DOHH2 (cell line): ENCODE measurements at regions not wholly inside any gene's neighbourhood (a gene's known extent, or its start where the extent isn't known, plus 50 kb on each side); places are given as distances from the start of the nearest gene placed in this dataset.

Experiments
- H3F3A ChIP-seq: fragments of 200-600 bp; sonication (generic), shearing (Covaris generic); 2 replicates; pipeline ENCODE4 v1.6.0; 2016; ENCODE audit warnings: antibody characterized with exemption, mild to moderate bottlenecking; ENCODE audit not compliant: control insufficient read depth, insufficient read depth
- H3K27ac ChIP-seq: fragments of 200-600 bp; sonication (generic); 2 replicates; pipeline ENCODE4 v1.5.1; 2014; ENCODE audit warnings: low read depth, mild to moderate bottlenecking, low read length, moderate library complexity
- H3K27me3 ChIP-seq: fragments of 200-600 bp; sonication (generic); 2 replicates; pipeline ENCODE4 v1.6.1; 2014; ENCODE audit warnings: mild to moderate bottlenecking, low read length, mixed read lengths; ENCODE audit not compliant: control insufficient read depth
- H3K36me3 ChIP-seq: fragments of 200-600 bp; sonication (generic); 2 replicates; pipeline ENCODE4 v1.6.1; 2014; ENCODE audit warnings: mild to moderate bottlenecking, low read length, moderate library complexity, mixed read lengths; ENCODE audit not compliant: control insufficient read depth
- H3K4me1 ChIP-seq: fragments of 200-600 bp; sonication (generic); 2 replicates; pipeline ENCODE4 v1.6.1; 2014; ENCODE audit warnings: mild to moderate bottlenecking, low read length, mixed read lengths; ENCODE audit not compliant: control insufficient read depth
- H3K4me2 ChIP-seq: fragments of 200-600 bp; sonication (generic); 2 replicates; pipeline ENCODE4 v1.6.0; 2014; ENCODE audit warnings: mild to moderate bottlenecking, low read length, moderate library complexity
- H3K4me3 ChIP-seq: fragments of 200-600 bp; sonication (generic); 2 replicates; pipeline ENCODE4 v1.5.1; 2014; ENCODE audit warnings: mild to moderate bottlenecking, low read length, mixed read lengths
- H3K79me2 ChIP-seq: fragments of 200-600 bp; sonication (generic); 2 replicates; pipeline ENCODE4 v1.6.1; 2014; ENCODE audit warnings: mild to moderate bottlenecking, low read length, mixed read lengths; ENCODE audit not compliant: control insufficient read depth
- H3K9me2 ChIP-seq: fragments of 200-600 bp; sonication (generic); replicated peaks from 2 replicates; pipeline ENCODE4 v1.6.1; 2014; ENCODE audit warnings: mild to moderate bottlenecking, low read length, mixed read lengths; ENCODE audit not compliant: control insufficient read depth
- H3K9me3 ChIP-seq: fragments of 200-600 bp; sonication (generic); 2 replicates; pipeline ENCODE4 v1.6.1; 2014; ENCODE audit warnings: antibody characterized with exemption, low read length, mixed read lengths; ENCODE audit not compliant: control insufficient read depth, insufficient read depth
- H4K20me1 ChIP-seq: fragments of 200-600 bp; sonication (generic); 2 replicates; pipeline ENCODE4 v1.6.0; 2014; ENCODE audit warnings: low read depth, mild to moderate bottlenecking, antibody characterized with exemption, low read length, moderate library complexity; ENCODE audit not compliant: control insufficient read depth, insufficient read depth
- CTCF ChIP-seq: fragments of 200-600 bp; sonication (generic); IDR thresholded peaks from one replicate; pipeline ENCODE4 v1.5.1; 2014; ENCODE audit warnings: antibody characterized with exemption, mild to moderate bottlenecking, low read depth, low read length; ENCODE audit not compliant: poor library complexity, severe bottlenecking
- EZH2phosphoT487 ChIP-seq: fragments of 200-600 bp; sonication (generic); IDR thresholded peaks from 2 replicates; pipeline ENCODE4 v1.6.1; 2017; ENCODE audit warnings: borderline replicate concordance, mild to moderate bottlenecking, antibody characterized with exemption, low read length, moderate library complexity, mixed read lengths

- Histone ChIP-seq H4K20me1 (no peaks in the 10 kb centered on the region), H3K27me3 (no peaks in the 10 kb centered on the region), H3F3A (no peaks in the 10 kb centered on the region), H3K4me2 (no peak overlapping the region), H3K9me2 (no peaks in the 10 kb centered on the region), H3K79me2 (no peaks in the 10 kb centered on the region), H3K36me3 (no peaks in the 10 kb centered on the region), H3K9me3 (no peaks in the 10 kb centered on the region), H3K4me1 (no peaks in the 10 kb centered on the region), H3K27ac (no peak overlapping the region), H3K4me3 (no peak overlapping the region)
- TF ChIP-seq CTCF (no peak), EZH2phosphoT487 (no peak)
Observed at GRCh38 chr6:153831350-153832078, 207.5 kb upstream of the OPRM1 start.

GRCh38 chr6:153817173-153817572 lies 221.9 kb upstream of the OPRM1 start:
- no peak overlapping the region for H3K27ac ChIP-seq
- H3K4me3 ChIP-seq, result no peak overlapping the region
- no peaks in the 10 kb centered on the region for H4K20me1 ChIP-seq
- no peaks in the 10 kb centered on the region for H3K9me3 ChIP-seq
- H3K36me3 ChIP-seq, result no peaks in the 10 kb centered on the region
- H3F3A ChIP-seq, result no peaks in the 10 kb centered on the region
- no peaks in the 10 kb centered on the region for H3K79me2 ChIP-seq
- no peak overlapping the region for H3K4me2 ChIP-seq
- TF ChIP-seq EZH2phosphoT487, result no peak
- no peak for TF ChIP-seq CTCF
- H3K4me1 ChIP-seq, result no peaks in the 10 kb centered on the region
- no peaks in the 10 kb centered on the region for H3K27me3 ChIP-seq
- no peaks in the 10 kb centered on the region for H3K9me2 ChIP-seq

- no peaks in the 10 kb centered on the region for H3K36me3 ChIP-seq
- H3F3A ChIP-seq, result no peaks in the 10 kb centered on the region
- no peaks in the 10 kb centered on the region for H3K9me2 ChIP-seq
- H4K20me1 ChIP-seq, result no peaks in the 10 kb centered on the region
- H3K27ac ChIP-seq, result no peak overlapping the region
- H3K4me3 ChIP-seq, result no peak overlapping the region
- TF ChIP-seq CTCF, result no peak
- no peak for TF ChIP-seq EZH2phosphoT487
- H3K4me1 ChIP-seq, result no peaks in the 10 kb centered on the region
- H3K4me2 ChIP-seq, result no peak overlapping the region
- no peaks in the 10 kb centered on the region for H3K27me3 ChIP-seq
- H3K79me2 ChIP-seq, result no peaks in the 10 kb centered on the region
- no peaks in the 10 kb centered on the region for H3K9me3 ChIP-seq
Observed at GRCh38 chr6:153816366-153816765, 222.7 kb upstream of the OPRM1 start.
